ENCODE measurements at regions not wholly inside any gene's neighbourhood (a gene's known extent, or its start where the extent isn't known, plus 50 kb on each side); places are given as distances from the start of the nearest gene placed in this dataset.

- no peak for DNase-seq
Observed at GRCh38 chr6:56345376-56345995, 98.1 kb upstream of the COL21A1 start.

DNA sequence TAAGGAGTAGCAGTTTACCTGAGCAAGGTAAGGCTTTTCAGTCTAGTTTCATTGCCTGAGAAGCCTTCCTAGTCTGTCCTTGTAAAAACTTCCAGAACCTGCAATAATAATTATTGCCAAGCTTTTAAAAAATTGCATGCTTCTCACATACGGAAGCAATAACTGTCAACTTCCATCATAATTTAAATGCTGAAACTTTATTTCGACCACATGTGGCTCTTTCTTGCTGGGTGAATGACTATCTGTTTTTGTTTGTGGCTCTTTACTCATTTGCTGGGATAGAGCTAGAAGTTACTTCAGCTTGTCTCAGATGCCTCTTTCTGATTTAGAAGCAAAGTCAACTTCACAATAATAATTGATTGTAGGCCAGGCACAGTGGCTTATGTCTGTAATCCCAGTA is 95.9 kb upstream of the COL21A1 start:
- no peak for DNase-seq

GRCh38 chr6:56339524-56339923 is 92.1 kb upstream of the COL21A1 start:
- no peak for DNase-seq

- DNase-seq: no peak
Observed at GRCh38 chr6:56335726-56336125, 88.3 kb upstream of the COL21A1 start.

DNA sequence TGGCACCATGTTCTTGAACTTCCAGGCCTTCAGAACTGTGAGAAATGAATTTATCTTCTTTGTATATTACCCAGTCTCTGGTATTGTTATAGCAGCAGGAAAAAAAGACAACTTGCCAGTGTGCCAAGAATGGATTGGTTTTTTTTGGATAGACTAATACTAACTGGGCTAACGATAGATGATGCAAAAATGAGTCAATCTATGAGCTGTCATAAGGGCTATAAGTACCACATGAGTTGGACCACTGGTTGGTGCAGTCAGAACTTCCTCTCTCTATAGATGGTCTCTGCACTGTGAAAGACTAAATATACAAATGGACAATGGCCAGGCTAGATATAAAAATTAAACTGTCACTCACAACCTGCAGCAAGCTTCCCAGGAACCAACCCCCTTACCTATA is 87.6 kb upstream of the COL21A1 start:
- DNase-seq: no peak

- no peak for DNase-seq
Observed at GRCh38 chr6:56329271-56330050, 82.1 kb upstream of the COL21A1 start.

DNA sequence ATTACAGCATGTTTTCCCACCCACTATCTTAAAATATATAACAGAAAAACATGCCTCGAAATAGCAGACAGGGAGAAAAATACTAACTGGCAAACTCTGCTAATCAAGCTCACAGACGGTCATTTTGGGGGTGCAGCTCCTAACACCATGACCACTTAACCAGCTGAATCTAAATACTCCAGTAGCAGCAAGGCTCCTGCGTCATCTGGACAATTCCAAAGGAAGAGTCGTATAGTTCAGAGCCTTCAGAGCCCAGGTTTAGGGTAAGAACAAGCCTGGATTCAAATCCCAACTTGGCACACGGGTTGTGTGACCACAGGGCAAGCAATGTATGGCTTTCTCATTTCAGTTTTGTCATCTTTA is 81.3 kb upstream of the COL21A1 start:
- no peak for DNase-seq

- DNase-seq: no peak
Observed at GRCh38 chr6:56327946-56328727, 80.8 kb upstream of the COL21A1 start.

GRCh38 chr6:56324396-56324795 is 77.0 kb upstream of the COL21A1 start:
- DNase-seq: no peak

GRCh38 chr6:56318851-56319250 is 71.5 kb upstream of the COL21A1 start:
- DNase-seq: no peak

- no peak for DNase-seq
Observed at GRCh38 chr6:56314683-56315523, 67.5 kb upstream of the COL21A1 start.

GRCh38 chr6:56311533-56312448 is 64.4 kb upstream of the COL21A1 start:
- DNase-seq: no peak

- DNase-seq: no peak
Observed at GRCh38 chr6:56311061-56311460, 63.7 kb upstream of the COL21A1 start.

DNA sequence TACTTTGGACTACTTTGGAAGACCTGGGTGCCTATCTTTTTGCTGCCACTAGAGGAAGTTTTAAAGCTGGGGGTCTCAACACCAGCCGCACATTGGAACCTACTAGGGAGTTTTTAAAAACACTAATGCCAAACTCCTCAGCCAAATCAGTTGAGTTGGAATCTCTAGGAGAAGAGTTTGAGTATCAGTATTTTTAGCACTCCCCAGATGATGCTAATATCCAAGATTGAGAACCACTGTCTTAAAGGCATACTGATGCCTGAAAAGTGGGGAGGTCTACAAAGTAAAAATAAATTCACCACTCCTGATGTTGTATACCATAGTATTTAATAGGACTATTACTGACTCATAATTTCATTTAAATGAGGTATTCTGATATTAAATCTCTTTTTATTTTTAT is 62.9 kb upstream of the COL21A1 start:
- DNase-seq: no peak

- no peak for DNase-seq
Observed at GRCh38 chr6:56299916-56300315, 52.5 kb upstream of the COL21A1 start.

- no peak for DNase-seq
Observed at GRCh38 chr6:56297022-56297989, 49.9 kb upstream of the COL21A1 start.

All from MV-4-11 (cell line).